Gastroesophageal sphincter (tissue), 3 donors: ENCODE measurements at regions not wholly inside any gene's neighbourhood (a gene's known extent, or its start where the extent isn't known, plus 50 kb on each side); places are given as distances from the start of the nearest gene placed in this dataset.

Experiments
- POLR2A ChIP-seq, 2 donors: fragments of 450-650 bp; IDR thresholded peaks; one replicate each; pipeline ENCODE4 v1.6.1; 2017; ENCODE audit warnings: antibody characterized with exemption in 2 of 2, mild to moderate bottlenecking in 2 of 2, moderate library complexity in 1 of 2
- TF ChIP-seq, protein P1 (sequence below), 4 experiments: fragments of 200-600 bp in 2 of 4; fragments of 450-650 bp in 2 of 4; sonication (generic) in 1 of 4; IDR thresholded peaks; one replicate each; pipeline ENCODE4 v1.5.1; 2017 to 2019; ENCODE audit warnings: antibody characterized with exemption in 4 of 4, mild to moderate bottlenecking in 2 of 4, moderate library complexity in 2 of 4

DNA sequence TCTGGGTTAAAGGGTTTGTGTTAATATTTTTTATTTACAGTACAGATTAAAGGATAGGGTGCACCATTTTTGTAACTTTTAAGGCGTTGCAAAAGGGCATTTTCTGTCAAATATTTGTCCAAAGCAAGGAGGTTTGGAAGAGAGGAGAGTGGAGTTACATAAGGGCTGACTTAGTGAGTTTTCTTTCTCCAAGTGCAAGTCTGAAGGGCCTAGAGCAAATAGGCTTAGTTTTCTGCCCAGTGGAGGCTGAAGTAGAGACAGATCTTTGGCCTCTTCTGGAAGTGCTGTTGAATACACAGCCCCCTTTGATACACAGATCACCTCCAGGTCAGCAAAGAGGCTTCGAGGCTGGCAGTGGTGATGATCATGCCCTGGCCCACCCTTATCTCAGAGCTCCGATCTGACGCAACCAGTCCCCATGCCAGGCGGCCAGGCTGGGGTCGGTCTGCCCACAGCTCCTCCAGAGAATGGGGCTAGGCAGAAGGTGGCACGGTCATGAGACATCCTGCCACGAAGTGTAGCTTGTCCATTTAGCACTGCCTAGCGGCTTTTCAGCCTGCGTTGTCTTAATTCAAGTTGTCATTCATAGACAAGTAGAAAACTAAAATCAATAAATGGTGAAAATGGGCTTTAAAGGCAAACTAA lies 79.5 kb upstream of the IRX3 start:
- no peak for TF ChIP-seq POLR2A (IDR thresholded peaks at IDR 0.05)
- TF ChIP-seq, protein P1, sequence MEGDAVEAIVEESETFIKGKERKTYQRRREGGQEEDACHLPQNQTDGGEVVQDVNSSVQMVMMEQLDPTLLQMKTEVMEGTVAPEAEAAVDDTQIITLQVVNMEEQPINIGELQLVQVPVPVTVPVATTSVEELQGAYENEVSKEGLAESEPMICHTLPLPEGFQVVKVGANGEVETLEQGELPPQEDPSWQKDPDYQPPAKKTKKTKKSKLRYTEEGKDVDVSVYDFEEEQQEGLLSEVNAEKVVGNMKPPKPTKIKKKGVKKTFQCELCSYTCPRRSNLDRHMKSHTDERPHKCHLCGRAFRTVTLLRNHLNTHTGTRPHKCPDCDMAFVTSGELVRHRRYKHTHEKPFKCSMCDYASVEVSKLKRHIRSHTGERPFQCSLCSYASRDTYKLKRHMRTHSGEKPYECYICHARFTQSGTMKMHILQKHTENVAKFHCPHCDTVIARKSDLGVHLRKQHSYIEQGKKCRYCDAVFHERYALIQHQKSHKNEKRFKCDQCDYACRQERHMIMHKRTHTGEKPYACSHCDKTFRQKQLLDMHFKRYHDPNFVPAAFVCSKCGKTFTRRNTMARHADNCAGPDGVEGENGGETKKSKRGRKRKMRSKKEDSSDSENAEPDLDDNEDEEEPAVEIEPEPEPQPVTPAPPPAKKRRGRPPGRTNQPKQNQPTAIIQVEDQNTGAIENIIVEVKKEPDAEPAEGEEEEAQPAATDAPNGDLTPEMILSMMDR (IDR thresholded peaks at IDR 0.05): no peak
